GM12872 (cell line): ENCODE measurements at regions not wholly inside any gene's neighbourhood (a gene's known extent, or its start where the extent isn't known, plus 50 kb on each side); places are given as distances from the start of the nearest gene placed in this dataset.

Source experiments
- TF ChIP-seq, protein P1 (sequence below): IDR thresholded peaks from 3 replicates; pipeline ENCODE4 v1.5.1; 2011; ENCODE audit warnings: low read depth, mild to moderate bottlenecking, low read length, moderate library complexity; ENCODE audit not compliant: insufficient read depth

DNA sequence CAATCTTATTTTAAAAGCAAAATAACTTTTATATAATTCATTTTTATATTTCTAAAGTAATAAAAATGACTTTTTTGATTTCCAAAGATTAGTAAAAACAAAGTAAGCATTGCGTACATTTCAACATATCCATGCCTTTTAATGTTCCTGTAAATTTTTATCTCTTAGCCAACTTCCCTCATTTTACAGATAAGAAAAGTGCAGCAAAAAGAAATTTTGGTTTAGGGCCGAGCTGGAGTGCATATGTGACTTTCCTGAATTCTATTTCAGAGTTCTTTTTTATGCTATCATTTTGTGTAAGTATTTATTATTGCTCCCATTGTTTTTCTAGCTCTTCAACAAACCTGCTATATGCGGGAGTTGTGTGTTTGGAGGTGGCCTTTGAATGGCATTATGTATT lies 195.3 kb downstream of the NHLRC3 start:
- TF ChIP-seq, protein P1, sequence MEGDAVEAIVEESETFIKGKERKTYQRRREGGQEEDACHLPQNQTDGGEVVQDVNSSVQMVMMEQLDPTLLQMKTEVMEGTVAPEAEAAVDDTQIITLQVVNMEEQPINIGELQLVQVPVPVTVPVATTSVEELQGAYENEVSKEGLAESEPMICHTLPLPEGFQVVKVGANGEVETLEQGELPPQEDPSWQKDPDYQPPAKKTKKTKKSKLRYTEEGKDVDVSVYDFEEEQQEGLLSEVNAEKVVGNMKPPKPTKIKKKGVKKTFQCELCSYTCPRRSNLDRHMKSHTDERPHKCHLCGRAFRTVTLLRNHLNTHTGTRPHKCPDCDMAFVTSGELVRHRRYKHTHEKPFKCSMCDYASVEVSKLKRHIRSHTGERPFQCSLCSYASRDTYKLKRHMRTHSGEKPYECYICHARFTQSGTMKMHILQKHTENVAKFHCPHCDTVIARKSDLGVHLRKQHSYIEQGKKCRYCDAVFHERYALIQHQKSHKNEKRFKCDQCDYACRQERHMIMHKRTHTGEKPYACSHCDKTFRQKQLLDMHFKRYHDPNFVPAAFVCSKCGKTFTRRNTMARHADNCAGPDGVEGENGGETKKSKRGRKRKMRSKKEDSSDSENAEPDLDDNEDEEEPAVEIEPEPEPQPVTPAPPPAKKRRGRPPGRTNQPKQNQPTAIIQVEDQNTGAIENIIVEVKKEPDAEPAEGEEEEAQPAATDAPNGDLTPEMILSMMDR = no peak

GRCh38 chr13:39244561-39245230 lies 206.4 kb downstream of the NHLRC3 start:
- TF ChIP-seq, protein P1 = no peak

DNA sequence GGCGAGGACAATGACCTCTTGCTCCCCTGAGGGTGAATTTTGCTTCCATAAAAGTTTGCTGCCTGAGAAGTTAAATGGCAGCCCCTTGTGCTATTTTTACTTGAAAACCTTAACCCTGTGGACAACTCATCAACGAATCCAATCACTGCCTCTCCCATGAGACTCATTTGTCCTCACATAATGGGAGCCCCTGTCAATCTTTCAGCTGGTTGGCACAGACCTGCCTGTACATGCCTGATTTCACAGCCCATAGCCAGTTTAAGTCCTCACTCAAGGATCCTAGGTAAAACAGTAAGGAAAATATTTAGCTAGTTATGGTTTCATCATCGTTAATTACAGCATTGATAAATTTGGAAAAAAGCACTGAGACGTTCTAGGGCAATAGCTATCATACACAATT lies 207.4 kb downstream of the NHLRC3 start:
- TF ChIP-seq, protein P1 = no peak

- TF ChIP-seq, protein P1 = no peak
Observed at GRCh38 chr13:39249982-39250381, 211.7 kb downstream of the NHLRC3 start.

- TF ChIP-seq, protein P1 = no peak
Observed at GRCh38 chr13:39250440-39250839, 212.2 kb downstream of the NHLRC3 start.

- TF ChIP-seq, protein P1 = no peak
Observed at GRCh38 chr13:39251340-39251739, 213.1 kb downstream of the NHLRC3 start.

- TF ChIP-seq, protein P1 = no peak
Observed at GRCh38 chr13:39253774-39254173, 215.5 kb downstream of the NHLRC3 start.
